CD4-positive, alpha-beta T cell treated with Interleukin-12 subunit alpha and Interleukin-12 subunit beta, for 1 hour (primary cell): ENCODE measurements at regions not wholly inside any gene's neighbourhood (a gene's known extent, or its start where the extent isn't known, plus 50 kb on each side); places are given as distances from the start of the nearest gene placed in this dataset.
A peak's percentile ranks its signal among the peaks of the same experiment; 100 is the strongest.

ENCODE experiments used
- DNase-seq: peaks from one replicate; pipeline ENCODE4 v3.0.0-alpha.2; 2020

DNA sequence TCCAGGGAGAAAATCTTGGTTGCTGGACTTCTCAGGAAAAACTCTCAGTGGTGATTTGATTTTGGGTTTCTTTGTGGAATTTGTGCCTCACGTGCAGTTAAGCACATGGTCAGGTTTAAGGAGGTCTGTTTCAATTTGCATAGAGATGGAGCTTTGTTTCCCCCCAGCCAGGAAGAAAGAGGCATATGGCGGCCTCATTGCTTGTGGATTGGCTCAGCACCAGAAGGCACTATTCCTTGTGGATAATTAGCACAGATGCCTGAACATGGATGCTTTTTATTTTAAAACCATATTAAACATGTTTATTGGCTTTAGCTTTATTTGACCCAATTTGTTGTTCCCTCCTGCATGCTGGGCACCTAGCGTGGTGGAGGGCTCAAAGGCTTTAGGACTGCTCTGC, 125.1 kb upstream of the RGMA start:
- no peak for DNase-seq

DNA sequence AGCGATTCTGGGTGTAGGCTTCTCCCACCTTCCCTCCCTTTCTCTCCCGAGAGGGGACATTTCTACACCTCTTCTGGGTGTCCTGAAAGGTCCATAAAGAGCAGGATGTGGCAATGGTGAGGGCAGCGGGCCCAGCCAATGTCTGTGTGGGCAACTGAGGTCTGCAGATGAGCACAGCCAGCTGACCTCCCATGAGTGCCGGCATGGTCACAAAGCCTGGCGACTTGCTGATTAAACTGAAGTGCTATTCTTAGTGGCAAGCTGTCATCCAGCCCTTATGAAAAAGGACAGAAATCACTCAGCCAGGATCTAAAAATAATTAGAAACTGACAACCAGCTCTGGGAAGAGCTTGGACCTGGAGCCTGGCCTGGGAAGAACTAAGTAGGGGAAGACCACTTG, 124.3 kb upstream of the RGMA start:
- no peak for DNase-seq

DNA sequence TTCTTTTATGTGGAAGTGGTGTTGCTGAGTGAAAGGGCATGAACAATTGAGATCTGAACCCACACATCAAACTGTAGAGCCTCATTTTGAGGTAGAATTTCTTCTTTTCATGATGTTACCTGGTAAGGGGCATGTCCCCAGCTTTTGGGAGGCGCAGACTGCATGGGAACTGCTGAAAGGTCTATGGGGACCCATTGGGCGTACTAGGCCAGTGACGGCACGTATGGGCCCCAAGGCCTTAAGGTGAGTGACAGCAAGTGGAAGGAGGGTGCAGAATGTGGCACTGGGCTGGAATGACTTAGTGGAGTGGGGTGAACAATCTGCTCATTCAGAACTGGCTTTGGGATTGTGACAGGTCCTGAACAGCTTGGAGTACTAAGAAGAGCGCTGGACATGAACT, 123.6 kb upstream of the RGMA start:
- DNase-seq: no peak

DNA sequence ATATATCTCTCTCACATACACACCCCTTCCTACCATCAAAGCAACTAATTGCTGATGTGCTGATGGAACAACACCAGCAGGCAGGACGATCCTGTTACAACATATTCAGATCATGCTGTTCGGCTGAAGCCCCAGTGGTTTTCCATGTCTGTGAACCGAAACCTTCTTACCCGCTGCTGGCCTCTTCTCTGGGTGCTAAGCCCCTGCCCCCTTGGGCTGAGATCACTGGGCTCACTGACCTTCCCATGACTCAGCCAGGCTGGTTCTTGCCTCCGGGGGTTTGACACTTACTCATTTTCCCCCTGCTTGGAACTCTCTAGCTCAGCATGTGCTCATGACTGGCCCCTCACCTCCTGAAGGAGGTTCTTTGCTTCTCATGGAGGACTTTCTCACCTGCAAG, 122.0 kb upstream of the RGMA start:
- no peak for DNase-seq

DNA sequence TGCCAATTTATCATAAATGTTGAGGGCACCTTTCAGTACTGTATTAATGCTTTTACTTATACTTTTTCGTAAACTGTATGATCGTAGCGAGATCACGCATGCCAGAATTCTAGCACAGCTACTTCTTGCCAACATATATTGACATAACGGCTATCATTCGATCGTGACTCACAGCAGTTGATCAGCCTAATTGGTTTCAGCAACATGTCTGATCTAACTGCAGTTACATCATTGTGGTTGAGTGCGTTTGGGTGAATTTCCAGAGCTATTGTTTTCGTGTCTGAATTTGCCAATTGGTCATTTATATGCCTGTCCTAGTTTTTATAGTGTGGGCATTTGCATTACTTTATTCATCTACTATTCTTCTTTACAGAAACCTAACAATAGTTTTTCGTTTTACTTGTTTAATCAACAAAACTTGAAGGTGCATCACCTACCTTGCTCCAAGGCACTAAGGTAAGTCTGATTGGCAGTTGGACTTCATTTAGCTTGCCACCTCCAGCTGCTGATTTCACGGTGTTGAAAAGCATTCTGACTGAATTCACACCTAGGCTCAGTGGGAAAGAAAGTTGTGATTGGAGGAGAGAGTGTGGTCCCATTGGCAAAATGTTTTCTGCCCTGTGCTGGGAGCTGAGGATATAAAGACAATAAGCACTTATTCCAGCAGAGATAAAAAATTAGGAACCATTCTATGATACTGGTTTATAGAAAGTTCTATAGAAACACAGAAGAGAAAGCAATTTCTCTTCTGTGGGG, 120.9 kb upstream of the RGMA start:
- DNase-seq: no peak

DNA sequence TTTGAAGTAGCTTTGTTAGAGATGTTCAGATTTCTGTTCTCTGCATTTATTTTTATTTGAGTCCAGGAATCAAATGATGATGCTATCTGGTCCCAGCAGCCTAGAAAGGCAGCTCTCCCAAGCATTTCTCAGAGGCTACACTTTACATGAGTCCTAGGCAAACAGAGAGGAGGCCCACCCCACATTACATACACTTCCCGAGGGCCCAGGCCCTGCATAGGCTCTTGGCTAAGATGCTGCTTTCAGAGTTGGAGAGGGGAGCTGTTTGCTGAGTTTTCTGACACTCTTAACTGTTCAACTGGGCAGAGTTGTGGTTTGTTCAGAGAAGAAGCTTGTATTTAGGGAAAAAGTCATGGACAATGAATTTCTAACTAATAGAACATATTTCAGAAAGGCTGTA, 117.9 kb upstream of the RGMA start:
- DNase-seq: no peak

DNA sequence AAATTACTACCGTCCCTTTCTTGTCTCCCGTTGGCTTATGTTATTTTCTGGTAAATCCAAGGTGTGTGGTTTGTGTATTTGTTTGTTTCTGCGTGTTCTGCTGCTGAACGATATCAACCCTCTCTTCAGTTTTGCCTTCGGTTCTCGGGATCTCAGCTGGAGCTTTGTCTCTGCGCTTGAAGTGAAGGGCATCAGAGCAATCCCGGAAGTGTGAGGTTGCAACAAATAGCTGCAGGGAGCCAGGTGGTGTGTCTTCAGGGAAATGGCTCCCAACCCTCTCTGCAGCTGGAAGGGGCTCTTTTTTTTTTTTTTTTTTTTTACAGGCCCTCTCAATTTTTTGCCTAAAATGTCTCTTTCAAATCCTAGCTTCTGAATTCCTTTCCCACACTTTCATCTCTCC, 116.4 kb upstream of the RGMA start:
- DNase-seq: no peak

DNA sequence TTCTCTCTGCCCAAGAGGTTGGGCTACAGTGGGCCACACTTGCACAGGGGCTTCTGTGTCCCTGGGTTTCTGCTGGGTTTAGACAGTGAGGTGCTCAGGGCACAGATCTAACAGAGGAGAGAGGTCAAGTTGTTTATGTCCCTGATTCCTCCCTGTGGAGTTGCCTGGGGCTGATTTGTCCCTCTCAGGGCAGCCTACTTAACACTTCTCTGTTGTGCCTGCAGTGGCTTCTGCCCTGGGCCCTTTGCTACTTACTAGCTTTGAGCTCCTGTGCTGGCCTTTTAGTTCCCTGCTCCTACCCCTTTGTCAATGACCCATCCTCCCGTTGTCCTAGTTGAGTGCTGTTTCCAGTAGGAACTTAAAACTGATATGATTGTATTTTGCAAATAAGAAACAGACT, 114.0 kb upstream of the RGMA start:
- DNase-seq: no peak

DNA sequence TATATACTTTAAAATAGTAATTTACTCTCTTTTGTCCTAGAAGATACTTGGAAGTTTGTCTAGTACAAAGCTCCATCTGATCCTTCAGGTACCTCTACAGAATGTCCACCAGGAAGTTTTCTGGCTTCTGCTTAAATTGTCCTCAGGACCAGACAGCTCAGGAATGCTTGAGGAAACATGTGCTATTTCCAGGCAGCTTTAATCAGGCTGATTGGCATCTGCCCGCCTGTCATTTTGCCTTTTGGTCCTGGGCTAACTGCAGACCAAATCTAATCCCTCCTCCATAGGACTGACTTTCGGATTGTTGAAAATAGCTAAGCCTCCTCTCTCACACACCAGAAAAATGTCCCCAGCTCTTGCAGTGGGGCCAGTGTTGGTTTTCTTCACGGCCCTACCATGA, 113.4 kb upstream of the RGMA start:
- DNase-seq: no peak

DNA sequence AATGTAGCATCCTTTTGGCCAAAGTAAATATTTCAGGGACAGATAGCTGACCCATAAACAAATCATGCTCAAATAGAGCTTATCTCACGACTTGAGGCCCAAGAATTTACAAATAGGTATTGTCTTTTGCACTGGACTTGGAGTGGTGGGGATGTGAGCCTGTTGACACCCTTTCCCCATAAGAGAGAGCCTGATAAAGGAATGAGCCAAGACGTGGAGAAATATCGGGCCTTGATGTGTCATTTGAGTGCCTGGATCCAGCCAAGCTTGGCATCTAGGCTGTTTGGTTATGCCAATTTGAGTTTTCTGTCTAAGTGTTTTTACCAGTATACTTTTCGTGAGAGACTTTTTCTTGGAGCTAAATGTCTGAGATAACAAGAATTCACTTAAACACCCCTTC, 112.9 kb upstream of the RGMA start:
- DNase-seq: no peak

DNA sequence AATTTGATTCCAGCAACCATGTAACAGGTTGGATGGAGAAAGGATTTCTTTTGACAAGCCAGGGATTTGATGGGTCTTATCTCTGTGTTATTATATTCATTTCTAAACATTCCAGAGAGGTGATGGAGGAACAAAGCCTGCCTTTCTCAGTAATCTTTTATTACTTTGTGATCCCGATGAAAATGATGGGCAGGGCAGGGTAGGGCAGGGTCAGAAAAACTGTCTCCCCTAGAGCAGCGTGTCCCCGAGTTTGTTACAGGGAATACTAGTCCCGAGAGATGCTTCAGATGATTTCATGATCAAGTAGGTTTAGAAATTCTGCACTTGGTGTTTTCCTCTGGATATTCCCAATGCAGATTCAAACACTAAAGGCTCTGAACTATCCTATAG, 111.8 kb upstream of the RGMA start:
- no peak for DNase-seq

DNA sequence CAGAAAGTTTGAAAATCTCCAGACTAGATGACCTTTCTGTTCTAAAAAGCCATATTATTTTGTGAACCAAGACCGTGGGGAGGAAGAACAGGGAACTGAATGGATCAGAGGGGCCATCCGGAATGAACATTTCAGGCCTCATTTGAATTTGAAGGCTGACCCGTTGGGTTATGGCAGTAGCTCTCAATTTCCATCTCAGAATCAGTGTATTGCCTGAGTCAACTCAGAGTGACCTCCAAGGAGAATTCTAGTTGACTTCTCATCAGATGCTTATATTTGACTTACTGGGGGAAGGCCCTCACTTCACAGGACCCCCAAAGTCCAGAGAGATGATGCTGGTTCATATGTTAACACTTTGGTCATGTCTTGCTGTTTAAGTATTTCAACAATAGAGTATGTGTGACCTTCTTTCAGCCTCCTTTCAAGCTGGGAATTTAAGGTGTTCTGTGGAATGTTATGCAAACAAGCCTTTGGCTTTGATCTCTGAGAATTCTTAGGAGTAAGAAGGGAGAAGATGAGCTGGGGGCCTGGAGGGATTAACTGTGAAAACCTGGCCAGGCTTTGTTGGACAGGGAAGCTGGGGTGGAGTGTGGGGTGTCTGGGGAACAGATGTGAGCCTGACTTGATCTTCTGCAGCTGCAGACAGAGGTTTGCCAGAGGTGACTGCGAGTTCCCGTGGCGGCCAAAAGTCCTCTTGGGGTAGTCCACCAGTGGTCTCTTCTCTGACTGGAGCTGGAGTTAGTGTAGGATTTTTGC, 111.2 kb upstream of the RGMA start:
- no peak for DNase-seq

DNA sequence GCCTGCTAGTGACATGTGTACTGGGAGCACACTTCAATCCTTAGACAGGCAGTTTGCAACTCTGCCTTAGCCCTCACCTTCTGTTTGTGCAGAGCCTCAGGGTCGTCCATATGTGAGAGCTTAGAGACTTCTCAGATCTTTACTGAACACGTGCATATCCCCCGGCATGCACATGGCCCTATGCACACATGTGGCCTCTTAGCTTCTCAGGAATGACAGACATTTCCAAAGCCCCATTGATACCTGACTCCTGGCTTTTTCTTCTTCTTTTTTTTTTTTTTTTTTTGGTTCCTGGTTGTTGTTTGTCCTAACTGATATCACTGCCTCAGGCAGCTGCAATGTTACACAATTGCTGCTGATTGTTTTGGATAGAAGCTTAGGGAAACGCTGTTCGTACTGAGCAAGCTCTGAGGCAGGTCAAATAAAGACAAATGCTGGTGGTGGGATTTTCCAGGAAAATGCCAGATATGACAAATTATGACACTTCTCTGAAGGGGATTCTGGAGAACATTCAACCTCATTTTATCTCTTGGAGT, 107.2 kb upstream of the RGMA start:
- no peak for DNase-seq

DNA sequence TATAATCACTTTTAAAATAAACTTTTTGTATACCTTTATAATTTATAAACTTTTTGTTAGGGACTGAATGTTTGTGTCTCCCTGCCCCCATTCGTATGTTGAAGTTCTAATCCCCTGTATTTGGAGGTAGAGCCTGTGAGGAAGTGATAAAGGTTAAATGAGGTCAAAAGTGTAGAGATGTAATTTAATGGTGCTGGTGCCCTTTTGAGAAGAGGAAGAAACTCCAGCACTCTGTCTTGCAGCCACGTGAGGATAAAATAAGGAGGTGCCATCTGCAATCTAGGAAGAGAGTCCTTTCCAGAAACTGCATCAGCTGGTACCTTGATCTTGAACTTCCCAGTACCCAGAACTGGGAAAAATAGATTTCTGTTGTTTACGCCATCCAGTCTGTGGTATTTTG, 106.1 kb upstream of the RGMA start:
- no peak for DNase-seq

DNA sequence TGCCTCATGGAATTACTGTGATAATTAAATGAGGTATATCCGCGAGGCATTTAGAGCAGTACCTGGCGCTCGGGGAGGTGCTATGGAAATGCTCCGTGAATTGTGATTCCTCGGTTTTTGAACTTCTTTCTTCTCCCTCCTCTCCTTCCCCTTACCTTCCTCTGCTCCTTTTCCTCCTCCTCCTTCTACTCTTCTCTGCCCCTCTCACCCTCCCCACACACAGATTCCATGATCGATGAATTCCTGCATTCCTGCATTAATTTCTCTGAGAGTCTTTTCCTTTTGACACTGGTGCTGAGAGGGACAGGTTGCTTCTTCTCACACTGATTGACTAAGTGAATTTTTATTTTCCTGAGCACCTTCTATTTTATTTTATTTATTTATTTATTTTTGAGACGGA, 101.2 kb upstream of the RGMA start:
- no peak for DNase-seq

DNA sequence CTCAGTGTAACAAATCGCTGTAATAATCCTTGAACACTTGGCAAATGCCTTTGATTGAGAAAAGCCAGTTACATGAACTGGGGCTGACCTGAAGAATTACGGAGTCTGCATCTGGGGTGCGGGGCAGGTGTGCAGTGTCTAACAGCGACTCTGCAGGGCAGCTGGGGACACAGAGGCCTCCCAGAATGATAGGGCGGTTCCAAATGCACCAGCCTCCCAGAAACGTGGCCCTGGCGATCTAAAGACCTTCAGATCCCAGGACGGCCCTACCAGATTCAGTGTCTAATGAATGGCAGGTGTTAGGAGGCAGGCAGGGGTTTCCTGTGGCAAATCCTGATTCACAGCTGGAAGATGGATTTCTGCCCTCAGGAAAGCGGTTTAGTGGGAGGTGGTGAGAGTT, 100.5 kb upstream of the RGMA start:
- no peak for DNase-seq

DNA sequence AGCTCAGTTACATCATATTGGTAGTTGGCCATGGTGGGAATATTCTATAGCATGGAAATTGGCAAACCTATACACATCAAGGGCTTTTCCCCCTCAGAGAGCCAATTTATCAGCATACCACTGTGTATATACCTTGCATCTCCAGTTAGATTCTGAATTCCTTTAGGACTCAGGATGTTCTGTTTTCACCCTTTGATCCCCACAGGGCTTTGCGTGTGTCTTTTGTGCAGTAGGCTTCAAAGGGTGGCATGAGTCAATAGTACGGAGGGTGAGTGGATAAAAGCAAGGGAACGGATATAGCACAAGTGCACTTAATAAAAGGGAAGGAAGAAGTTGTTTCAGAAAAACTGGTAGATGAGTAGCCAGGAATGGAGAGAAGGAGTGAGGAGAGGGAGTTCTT, 99.2 kb upstream of the RGMA start:
- no peak for DNase-seq

DNA sequence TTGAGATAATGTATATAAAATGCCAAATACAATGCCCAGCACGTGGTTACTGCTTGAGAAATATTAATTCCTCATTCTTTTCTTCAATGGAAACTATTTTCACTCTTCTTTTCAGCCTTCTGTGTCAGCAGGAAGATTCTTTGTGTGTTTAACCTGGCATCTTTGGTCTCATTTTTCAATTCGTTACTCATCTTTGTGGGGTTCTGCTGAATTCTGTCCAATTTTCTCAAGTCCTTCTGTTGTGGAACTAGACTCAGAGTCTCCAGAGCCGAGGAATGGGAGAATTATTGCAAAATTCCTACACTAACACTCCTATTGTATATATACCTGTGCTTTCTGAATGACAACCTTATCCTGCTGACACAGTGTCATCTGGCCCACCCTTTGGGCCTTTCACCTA, 96.8 kb upstream of the RGMA start:
- no peak for DNase-seq

DNA sequence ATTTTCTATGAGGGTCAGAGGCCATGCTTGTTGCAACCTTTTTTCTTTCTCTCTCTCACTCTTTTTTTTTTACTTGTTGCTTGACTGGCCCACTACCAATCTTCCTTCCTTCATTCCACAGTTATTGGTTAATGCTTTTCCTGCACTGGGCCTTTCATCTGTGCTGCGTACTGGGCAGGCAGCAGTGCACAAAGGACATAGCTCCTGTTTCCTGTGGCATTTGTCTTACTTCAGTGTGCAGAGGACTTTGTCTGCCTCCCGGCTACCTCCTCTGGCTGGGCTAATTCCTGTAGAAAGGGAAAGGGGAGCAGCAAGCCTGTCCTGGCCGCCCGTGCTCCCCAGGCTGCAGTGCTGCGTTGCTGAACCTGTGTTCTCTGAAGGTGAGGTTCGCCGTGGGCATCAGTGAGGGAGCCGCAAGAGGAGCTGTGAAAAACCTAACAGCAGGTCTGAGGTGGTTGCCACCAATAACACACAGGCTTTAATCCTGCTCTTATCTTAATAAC, 93.7 kb upstream of the RGMA start:
- no peak for DNase-seq

DNA sequence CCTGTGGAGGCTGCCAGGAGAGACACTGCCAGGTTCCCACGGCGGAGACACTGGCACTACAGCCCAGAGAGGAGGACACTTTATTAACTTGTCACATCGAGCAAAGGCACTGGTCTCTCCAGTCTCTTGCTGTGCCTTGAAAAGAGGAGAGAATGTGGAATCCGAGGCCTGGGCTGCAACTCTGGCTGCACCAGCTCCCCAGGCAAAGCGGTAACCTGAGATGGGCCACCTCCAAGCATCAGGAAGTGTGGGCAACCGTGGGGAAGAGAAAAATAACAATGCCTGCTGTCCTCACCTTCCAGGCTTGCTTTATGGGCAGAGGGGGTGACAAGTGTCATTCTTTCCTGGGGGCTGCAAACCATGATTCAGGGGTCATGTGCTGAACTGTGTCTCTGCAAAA, 91.6 kb upstream of the RGMA start:
- no peak for DNase-seq

DNA sequence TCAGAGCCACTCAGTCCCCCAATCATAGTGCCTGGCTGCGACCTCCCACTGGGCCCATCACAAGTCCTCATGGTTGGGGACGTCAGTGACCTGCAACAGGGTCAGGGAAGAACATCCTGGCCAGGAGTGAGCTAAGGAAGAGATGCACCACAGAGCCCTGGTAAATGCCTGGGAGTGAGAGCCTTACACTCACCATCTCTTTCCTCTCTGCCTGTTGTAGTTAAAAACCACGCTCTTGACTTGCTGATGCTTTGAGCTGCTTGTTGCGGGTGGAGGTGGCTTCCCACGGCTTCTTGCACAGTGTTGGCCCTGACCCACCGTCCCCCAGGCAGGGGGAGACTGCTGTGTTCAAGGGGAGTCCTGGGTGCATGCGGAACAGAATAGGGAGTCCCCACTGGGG, 91.1 kb upstream of the RGMA start:
- no peak for DNase-seq

DNA sequence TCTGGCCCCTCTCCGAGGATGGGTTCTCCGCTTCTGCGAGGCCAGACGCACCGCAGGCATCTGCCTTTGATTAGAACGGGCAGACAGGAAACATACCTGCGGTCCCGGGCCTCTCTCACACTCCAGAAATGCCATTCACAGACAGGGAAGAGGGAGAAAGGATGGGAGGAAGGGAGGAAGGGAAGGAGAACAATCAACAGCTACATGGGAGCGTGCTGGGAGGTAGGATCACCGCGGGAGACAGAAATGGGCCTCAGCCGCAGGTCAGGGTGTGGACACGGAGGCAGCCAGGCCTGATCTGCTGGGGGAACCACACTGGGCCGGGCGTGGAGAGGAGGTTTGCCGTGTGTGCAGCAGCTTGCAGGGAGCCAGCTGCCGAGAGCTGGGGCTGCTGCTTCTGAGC, 90.7 kb upstream of the RGMA start:
- no peak for DNase-seq

DNA sequence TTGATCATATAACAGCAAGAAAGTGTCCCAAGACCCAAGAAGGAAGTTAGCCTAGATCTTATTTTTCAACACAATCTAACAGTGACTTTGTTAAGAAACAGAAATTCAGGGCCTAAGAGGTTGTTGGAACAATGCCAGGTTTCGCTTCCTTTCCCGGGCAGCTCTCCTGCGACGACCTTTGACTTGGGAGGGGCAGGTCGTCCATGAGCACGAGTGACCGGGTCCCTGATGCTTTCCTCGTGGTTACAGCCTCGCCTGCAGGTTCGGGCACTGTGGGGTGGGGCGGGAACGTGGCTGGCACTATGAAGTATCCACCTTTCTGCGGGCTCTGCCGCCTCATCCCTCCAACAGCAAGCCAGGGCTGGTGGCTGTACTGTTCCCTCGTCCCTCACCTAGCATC, 90.1 kb upstream of the RGMA start:
- DNase-seq: peak; percentile 15

DNA sequence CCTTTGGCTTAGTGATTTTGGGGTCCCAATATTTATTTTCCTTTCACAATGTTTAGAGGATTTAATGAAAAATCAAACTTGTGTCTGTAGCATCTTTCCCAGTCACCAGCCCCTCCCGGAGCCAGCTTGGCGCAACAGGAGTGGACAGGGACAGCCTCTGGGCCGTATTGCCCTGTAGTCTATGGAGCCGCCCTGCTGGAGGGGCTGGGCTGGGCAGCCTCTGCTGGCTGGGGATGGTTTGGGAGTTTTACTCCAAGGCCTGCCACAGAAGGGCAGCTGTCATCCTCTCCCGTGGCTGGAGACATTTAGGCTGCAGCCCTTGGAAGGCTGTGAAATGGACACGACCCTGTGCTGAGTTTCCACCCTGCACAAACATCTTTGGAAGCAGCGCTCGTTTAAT, 89.4 kb upstream of the RGMA start:
- DNase-seq: no peak

DNA sequence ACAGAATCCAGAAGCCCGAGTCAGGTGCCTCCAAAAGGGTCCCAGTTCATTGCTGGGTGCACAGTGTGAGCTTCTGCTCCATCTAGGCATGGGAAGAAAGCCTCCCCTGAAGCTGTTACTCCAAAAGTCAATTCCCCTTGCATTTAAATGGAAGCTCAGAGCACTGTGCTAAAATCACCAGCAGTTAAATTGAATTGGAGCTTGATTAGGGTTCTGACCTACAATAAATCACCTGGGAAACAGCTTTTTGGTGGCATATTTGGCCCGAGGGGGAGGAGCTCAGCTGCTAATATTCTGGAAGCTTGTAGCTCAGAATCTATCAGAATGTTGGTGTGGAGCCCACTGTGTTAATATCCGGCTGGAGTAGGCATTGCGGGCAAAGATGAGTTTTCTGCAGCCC, 87.1 kb upstream of the RGMA start:
- no peak for DNase-seq
